GM23248 (cell line): ENCODE measurements at regions not wholly inside any gene's neighbourhood (a gene's known extent, or its start where the extent isn't known, plus 50 kb on each side); places are given as distances from the start of the nearest gene placed in this dataset.

Experiments
- DNase-seq: peaks from one replicate; pipeline ENCODE4 v3.0.0-alpha.2; 2015
- H2AFZ ChIP-seq: fragments of 200-600 bp; sonication (generic); 2 replicates; pipeline ENCODE4 v1.6.1; 2016; ENCODE audit warnings: antibody characterized with exemption
- H3F3A ChIP-seq: fragments of 200-600 bp; sonication (generic); 2 replicates; pipeline ENCODE4 v1.6.1; 2016; ENCODE audit warnings: mild to moderate bottlenecking, antibody characterized with exemption, mixed run types; ENCODE audit not compliant: insufficient read depth
- H3K27ac ChIP-seq: fragments of 200-600 bp; sonication (generic); 2 replicates; pipeline ENCODE4 v1.5.1; 2016; ENCODE audit warnings: mild to moderate bottlenecking
- H3K27me3 ChIP-seq: fragments of 200-600 bp; sonication (generic); replicated peaks from 2 replicates; pipeline ENCODE4 v1.6.1; 2016; ENCODE audit warnings: mild to moderate bottlenecking; ENCODE audit not compliant: insufficient read depth
- H3K36me3 ChIP-seq: fragments of 200-600 bp; sonication (generic); 2 replicates; pipeline ENCODE4 v1.6.1; 2016; ENCODE audit warnings: low read depth, mild to moderate bottlenecking
- H3K4me1 ChIP-seq: fragments of 200-600 bp; sonication (generic); 2 replicates; pipeline ENCODE4 v1.6.1; 2016; ENCODE audit warnings: mild to moderate bottlenecking; ENCODE audit not compliant: insufficient read depth
- H3K4me2 ChIP-seq: fragments of 200-600 bp; sonication (generic); one replicate; pipeline ENCODE4 v1.6.1; 2016; ENCODE audit warnings: mild to moderate bottlenecking; ENCODE audit not compliant: unreplicated experiment
- H3K4me3 ChIP-seq: fragments of 200-600 bp; sonication (generic); 2 replicates; pipeline ENCODE4 v1.5.1; 2016; ENCODE audit warnings: mild to moderate bottlenecking
- H3K79me2 ChIP-seq: fragments of 200-600 bp; sonication (generic); 2 replicates; pipeline ENCODE4 v1.6.1; 2016; ENCODE audit warnings: mild to moderate bottlenecking; ENCODE audit not compliant: insufficient read depth
- H3K9ac ChIP-seq: fragments of 200-600 bp; sonication (generic); 2 replicates; pipeline ENCODE4 v1.6.1; 2016; ENCODE audit warnings: mild to moderate bottlenecking
- H3K9me2 ChIP-seq: fragments of 200-600 bp; sonication (generic); 2 replicates; pipeline ENCODE4 v1.6.1; 2016; ENCODE audit warnings: mixed run types, mild to moderate bottlenecking, moderate library complexity; ENCODE audit not compliant: insufficient read depth
- H3K9me3 ChIP-seq: fragments of 200-600 bp; sonication (generic); one replicate; pipeline ENCODE4 v1.6.1; 2017; ENCODE audit warnings: low read depth
- H4K20me1 ChIP-seq: fragments of 200-600 bp; sonication (generic); 2 replicates; pipeline ENCODE4 v1.6.0; 2016; ENCODE audit not compliant: insufficient read depth
- EZH2 ChIP-seq: fragments of 200-600 bp; sonication (generic); IDR thresholded peaks from 2 replicates; pipeline ENCODE4 v1.6.1; 2018; ENCODE audit warnings: antibody characterized with exemption, mild to moderate bottlenecking; ENCODE audit not compliant: insufficient read depth, poor library complexity, severe bottlenecking
- EZH2phosphoT487 ChIP-seq: fragments of 200-600 bp; sonication (generic); IDR thresholded peaks from 2 replicates; pipeline ENCODE4 v1.6.1; 2018; ENCODE audit warnings: antibody characterized with exemption, moderate library complexity, mild to moderate bottlenecking, low read depth; ENCODE audit not compliant: insufficient read depth
- WGBS, 2 experiments: methylation state at CpG; one replicate each; pipeline ENCODE4 v1.1.6; 2015 to 2017; ENCODE audit warnings: low lambda C conversion rate in 2 of 2, low coverage in 1 of 2; ENCODE audit errors: missing lambda C conversion rate in 2 of 2; 5-methylcytosine and 5-hydroxymethylcytosine counted together
- in situ Hi-C: fragments of 300-500 bp; cut with MboI; formaldehyde crosslinking; loops from 2 replicates; pipeline ENCODE4 v1.15.0; 2020

- Histone ChIP-seq H2AFZ (no peak overlapping the region), H3K9ac (no peak overlapping the region), H3K4me3 (no peak overlapping the region), H3K4me1 (peaks cover 34% of the 10 kb centered on the region), H3K36me3 (no peaks in the 10 kb centered on the region), H4K20me1 (no peaks in the 10 kb centered on the region), H3K79me2 (no peaks in the 10 kb centered on the region), H3K27ac (no peak overlapping the region), H3K4me2 (no peak overlapping the region), H3K27me3 (no peaks in the 10 kb centered on the region), H3F3A (peaks cover 24% of the 10 kb centered on the region), H3K9me2 (no peaks in the 10 kb centered on the region), H3K9me3 (no peaks in the 10 kb centered on the region)
- no peak for TF ChIP-seq EZH2phosphoT487
- TF ChIP-seq EZH2, result no peak
- in situ Hi-C loops, result no loop called here
- peak; percentile 25 for DNase-seq
- 66 to 67% methylated on average over 5 of the region's 5 CpGs for WGBS, 2 experiments
These were observed 404.5 kb downstream of the ADRA2A start for GRCh38 chr10:111481261-111481826.

DNA sequence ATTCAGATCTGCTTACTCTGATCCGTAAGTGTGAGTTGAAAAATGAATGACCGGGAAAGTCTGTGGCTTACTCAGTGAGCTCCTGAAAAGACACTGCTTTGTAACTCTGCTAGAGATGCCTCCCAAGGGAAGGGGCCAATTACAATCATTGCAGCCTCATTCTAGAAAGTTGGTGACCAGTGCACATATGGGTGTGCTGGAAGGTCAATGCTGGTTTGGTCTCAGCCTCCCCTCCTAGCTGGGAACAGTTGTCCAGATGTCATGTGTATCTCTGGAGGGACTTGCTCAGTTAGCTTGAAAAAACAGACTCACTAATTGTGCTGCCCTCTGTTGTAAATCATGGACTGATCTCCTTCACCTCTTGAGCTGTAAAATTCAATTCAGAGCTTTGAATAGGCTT, 405.0 kb downstream of the ADRA2A start:
- H3K27me3 ChIP-seq, result no peaks in the 10 kb centered on the region
- no peak for DNase-seq
- in situ Hi-C loops, result no loop called here
- WGBS, 2 experiments, result 90 to 91% methylated on average over 2 of the region's 2 CpGs
- H2AFZ ChIP-seq, result no peak overlapping the region
- no peaks in the 10 kb centered on the region for H4K20me1 ChIP-seq
- H3K4me3 ChIP-seq, result no peak overlapping the region
- H3K36me3 ChIP-seq, result no peaks in the 10 kb centered on the region
- no peak overlapping the region for H3K4me2 ChIP-seq
- no peak overlapping the region for H3K27ac ChIP-seq
- H3F3A ChIP-seq, result peaks cover 24% of the 10 kb centered on the region
- no peaks in the 10 kb centered on the region for H3K9me2 ChIP-seq
- peaks cover 29% of the 10 kb centered on the region for H3K4me1 ChIP-seq
- no peaks in the 10 kb centered on the region for H3K9me3 ChIP-seq
- H3K79me2 ChIP-seq, result no peaks in the 10 kb centered on the region
- H3K9ac ChIP-seq, result no peak overlapping the region
- no peak for TF ChIP-seq EZH2phosphoT487
- no peak for TF ChIP-seq EZH2

DNA sequence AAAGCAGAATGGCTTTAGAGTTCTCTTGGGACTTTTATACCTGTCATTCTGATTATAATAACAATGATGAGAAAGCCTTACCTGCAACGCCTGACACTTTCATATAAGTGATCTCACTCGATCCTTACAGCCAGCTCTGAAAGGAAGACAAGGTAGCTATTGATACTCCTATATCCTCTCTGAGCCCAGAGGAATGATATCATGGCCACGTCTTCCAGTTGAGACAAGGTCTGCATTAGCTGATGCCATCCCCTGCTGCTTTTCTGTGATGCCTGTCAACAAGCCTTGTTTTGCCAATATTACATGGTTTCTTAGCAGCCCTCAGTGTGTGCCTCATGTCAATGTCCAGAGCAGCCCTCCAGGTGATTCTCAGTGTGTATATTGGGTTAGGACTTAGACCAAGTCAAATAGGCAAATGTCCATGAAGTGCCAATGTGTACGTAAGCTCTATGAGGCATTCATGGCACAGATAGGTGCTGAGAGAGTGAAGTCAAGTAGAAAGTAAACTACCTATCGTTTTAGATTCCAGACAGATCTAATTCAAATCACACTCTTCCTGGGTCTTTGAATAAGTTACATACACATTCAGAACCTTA, 405.9 kb downstream of the ADRA2A start:
- Histone ChIP-seq H3K79me2 (no peaks in the 10 kb centered on the region), H3K9me2 (no peaks in the 10 kb centered on the region), H3K27ac (no peak overlapping the region), H3K27me3 (no peaks in the 10 kb centered on the region), H3K36me3 (no peaks in the 10 kb centered on the region), H3K4me3 (no peak overlapping the region), H2AFZ (no peak overlapping the region), H3K9me3 (no peaks in the 10 kb centered on the region), H3K9ac (no peak overlapping the region), H4K20me1 (no peaks in the 10 kb centered on the region), H3F3A (peaks cover 23% of the 10 kb centered on the region), H3K4me1 (peaks cover 26% of the 10 kb centered on the region), H3K4me2 (no peak overlapping the region)
- in situ Hi-C loops, result no loop called here
- 82 to 88% methylated on average over 5 of the region's 5 CpGs for WGBS, 2 experiments
- TF ChIP-seq EZH2 (no peak), EZH2phosphoT487 (no peak)
- DNase-seq, result no peak

- H3K4me1 ChIP-seq, result no peaks in the 10 kb centered on the region
- peaks cover 7% of the 10 kb centered on the region for H3K9me3 ChIP-seq
- DNase-seq, result no peak
- H4K20me1 ChIP-seq, result no peaks in the 10 kb centered on the region
- no peak overlapping the region for H2AFZ ChIP-seq
- H3K36me3 ChIP-seq, result no peaks in the 10 kb centered on the region
- H3K27ac ChIP-seq, result no peak overlapping the region
- TF ChIP-seq EZH2, result no peak
- TF ChIP-seq EZH2phosphoT487, result no peak
- in situ Hi-C loops, result no loop called here
- no peak overlapping the region for H3K9ac ChIP-seq
- no peaks in the 10 kb centered on the region for H3K79me2 ChIP-seq
- no peak overlapping the region for H3K4me3 ChIP-seq
- WGBS, 2 experiments, result 39 to 43% methylated on average over 3 of the region's 3 CpGs
- H3F3A ChIP-seq, result no peaks in the 10 kb centered on the region
- no peaks in the 10 kb centered on the region for H3K9me2 ChIP-seq
- H3K4me2 ChIP-seq, result no peak overlapping the region
- H3K27me3 ChIP-seq, result no peaks in the 10 kb centered on the region
These were observed 408.9 kb downstream of the ADRA2A start for GRCh38 chr10:111485767-111486166.
